Ishikawa (cell line): ENCODE measurements at regions not wholly inside any gene's neighbourhood (a gene's known extent, or its start where the extent isn't known, plus 50 kb on each side); places are given as distances from the start of the nearest gene placed in this dataset.

Experiments
- CEBPB ChIP-seq: IDR thresholded peaks from 2 replicates; pipeline ENCODE4 v1.6.1; 2012
- CREB1 ChIP-seq: IDR thresholded peaks from 2 replicates; pipeline ENCODE4 v1.6.1; 2012; ENCODE audit warnings: low read depth
- EGR1 ChIP-seq: IDR thresholded peaks from 2 replicates; pipeline ENCODE4 v1.6.1; 2012
- EP300 ChIP-seq: IDR thresholded peaks from 2 replicates; pipeline ENCODE4 v1.6.1; 2012; ENCODE audit warnings: borderline replicate concordance
- FOXM1 ChIP-seq: IDR thresholded peaks from 2 replicates; pipeline ENCODE4 v1.6.1; 2012; ENCODE audit warnings: low read depth, borderline replicate concordance
- NFIC ChIP-seq: IDR thresholded peaks from 2 replicates; pipeline ENCODE4 v1.6.1; 2012
- RAD21 ChIP-seq: IDR thresholded peaks from 2 replicates; pipeline ENCODE4 v1.6.1; 2012; ENCODE audit warnings: low read depth
- TAF1 ChIP-seq: IDR thresholded peaks from 2 replicates; pipeline ENCODE4 v1.6.1; 2012; ENCODE audit warnings: low read depth, mild to moderate bottlenecking
- TCF12 ChIP-seq: IDR thresholded peaks from 2 replicates; pipeline ENCODE4 v1.6.1; 2012; ENCODE audit warnings: low read depth
- TEAD4 ChIP-seq: IDR thresholded peaks from 2 replicates; pipeline ENCODE4 v1.6.1; 2012
- YY1 ChIP-seq: IDR thresholded peaks from 2 replicates; pipeline ENCODE4 v1.6.1; 2012; ENCODE audit warnings: low read depth
- ZBTB7A ChIP-seq: IDR thresholded peaks from 2 replicates; pipeline ENCODE4 v1.6.1; 2012; ENCODE audit warnings: low read depth
- TF ChIP-seq, protein P1 (sequence below): IDR thresholded peaks from 2 replicates; pipeline ENCODE4 v1.6.1; 2012; ENCODE audit warnings: low read depth, mild to moderate bottlenecking
- TF ChIP-seq, protein P2 (sequence below): IDR thresholded peaks from 2 replicates; pipeline ENCODE4 v1.6.1; 2012
- TF ChIP-seq, protein P3 (sequence below): IDR thresholded peaks from 2 replicates; pipeline ENCODE4 v1.6.1; 2012

DNA sequence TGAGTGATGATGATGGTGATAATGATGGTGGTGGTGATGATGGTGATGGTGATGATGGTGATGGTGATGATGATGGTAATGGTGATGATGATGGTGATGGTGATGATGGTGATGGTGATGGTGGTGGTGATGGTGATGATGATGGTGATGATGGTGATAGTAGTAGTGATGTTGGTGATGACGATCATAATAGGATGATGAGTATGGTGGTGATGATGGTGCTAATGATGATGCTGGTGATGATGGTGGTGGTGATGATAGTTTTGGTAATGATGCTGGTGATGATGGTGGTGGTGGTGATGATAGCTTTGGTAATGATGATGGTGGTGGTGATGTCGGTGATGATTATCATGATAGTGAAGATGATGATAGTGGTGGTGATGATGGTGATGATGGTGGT, 171.5 kb upstream of the SFSWAP start:
- TF ChIP-seq NFIC, result no peak
- no peak for TF ChIP-seq RAD21
- TF ChIP-seq, protein P1, sequence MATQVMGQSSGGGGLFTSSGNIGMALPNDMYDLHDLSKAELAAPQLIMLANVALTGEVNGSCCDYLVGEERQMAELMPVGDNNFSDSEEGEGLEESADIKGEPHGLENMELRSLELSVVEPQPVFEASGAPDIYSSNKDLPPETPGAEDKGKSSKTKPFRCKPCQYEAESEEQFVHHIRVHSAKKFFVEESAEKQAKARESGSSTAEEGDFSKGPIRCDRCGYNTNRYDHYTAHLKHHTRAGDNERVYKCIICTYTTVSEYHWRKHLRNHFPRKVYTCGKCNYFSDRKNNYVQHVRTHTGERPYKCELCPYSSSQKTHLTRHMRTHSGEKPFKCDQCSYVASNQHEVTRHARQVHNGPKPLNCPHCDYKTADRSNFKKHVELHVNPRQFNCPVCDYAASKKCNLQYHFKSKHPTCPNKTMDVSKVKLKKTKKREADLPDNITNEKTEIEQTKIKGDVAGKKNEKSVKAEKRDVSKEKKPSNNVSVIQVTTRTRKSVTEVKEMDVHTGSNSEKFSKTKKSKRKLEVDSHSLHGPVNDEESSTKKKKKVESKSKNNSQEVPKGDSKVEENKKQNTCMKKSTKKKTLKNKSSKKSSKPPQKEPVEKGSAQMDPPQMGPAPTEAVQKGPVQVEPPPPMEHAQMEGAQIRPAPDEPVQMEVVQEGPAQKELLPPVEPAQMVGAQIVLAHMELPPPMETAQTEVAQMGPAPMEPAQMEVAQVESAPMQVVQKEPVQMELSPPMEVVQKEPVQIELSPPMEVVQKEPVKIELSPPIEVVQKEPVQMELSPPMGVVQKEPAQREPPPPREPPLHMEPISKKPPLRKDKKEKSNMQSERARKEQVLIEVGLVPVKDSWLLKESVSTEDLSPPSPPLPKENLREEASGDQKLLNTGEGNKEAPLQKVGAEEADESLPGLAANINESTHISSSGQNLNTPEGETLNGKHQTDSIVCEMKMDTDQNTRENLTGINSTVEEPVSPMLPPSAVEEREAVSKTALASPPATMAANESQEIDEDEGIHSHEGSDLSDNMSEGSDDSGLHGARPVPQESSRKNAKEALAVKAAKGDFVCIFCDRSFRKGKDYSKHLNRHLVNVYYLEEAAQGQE, result no peak
- TF ChIP-seq TCF12, result no peak
- TF ChIP-seq TEAD4, result no peak
- TF ChIP-seq, protein P2, sequence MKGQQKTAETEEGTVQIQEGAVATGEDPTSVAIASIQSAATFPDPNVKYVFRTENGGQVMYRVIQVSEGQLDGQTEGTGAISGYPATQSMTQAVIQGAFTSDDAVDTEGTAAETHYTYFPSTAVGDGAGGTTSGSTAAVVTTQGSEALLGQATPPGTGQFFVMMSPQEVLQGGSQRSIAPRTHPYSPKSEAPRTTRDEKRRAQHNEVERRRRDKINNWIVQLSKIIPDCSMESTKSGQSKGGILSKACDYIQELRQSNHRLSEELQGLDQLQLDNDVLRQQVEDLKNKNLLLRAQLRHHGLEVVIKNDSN, result no peak
- no peak for TF ChIP-seq CREB1
- no peak for TF ChIP-seq FOXM1
- no peak for TF ChIP-seq ZBTB7A
- no peak for TF ChIP-seq YY1
- TF ChIP-seq, protein P3, sequence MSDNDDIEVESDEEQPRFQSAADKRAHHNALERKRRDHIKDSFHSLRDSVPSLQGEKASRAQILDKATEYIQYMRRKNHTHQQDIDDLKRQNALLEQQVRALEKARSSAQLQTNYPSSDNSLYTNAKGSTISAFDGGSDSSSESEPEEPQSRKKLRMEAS, result no peak
- TF ChIP-seq EP300, result no peak
- TF ChIP-seq CEBPB, result no peak
- no peak for TF ChIP-seq TAF1
- TF ChIP-seq EGR1, result no peak

DNA sequence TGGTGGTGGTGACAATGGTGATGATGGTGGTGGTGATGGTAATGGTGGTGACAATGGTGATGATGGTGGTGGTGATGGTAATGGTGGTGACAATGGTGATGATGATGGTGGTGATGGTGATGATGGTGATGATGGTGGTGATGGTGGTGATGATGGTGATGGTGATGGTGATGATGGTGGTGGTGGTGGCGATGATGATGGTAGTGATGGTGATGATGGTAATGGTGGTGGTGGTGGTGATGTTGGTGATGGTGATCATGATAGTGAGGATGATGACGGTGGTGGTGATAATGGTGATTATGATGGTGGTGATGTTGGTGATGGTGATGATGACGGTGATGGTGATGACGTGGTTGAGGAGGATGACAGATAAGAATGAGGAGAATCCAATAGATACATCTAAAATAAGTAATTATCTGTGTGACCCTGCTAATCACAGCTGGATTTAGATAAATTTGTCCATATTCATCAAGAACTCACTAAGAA, 170.7 kb upstream of the SFSWAP start:
- TF ChIP-seq CREB1, result no peak
- TF ChIP-seq, protein P3, result no peak

DNA sequence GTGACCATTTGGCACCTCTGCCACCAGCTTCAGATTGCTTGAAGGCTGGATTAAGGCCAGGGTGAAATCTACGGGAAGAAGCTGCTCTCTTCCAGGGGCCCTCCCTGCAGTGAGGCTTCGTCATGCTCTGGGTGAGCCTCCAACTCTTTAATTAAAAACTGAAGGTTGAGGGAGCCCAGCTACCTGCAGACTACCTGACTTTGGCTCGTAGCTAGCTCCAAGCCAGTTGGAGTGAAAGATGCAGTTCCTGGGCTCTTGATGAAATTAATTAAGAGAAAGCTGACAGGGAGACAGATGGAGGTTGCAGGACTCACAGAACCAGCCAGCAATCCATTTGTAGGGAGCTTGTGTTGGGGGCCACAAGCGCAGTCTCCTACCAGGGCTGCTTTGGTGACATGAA, 168.5 kb upstream of the SFSWAP start:
- TF ChIP-seq, protein P1, result no peak
- TF ChIP-seq EP300, result no peak

DNA sequence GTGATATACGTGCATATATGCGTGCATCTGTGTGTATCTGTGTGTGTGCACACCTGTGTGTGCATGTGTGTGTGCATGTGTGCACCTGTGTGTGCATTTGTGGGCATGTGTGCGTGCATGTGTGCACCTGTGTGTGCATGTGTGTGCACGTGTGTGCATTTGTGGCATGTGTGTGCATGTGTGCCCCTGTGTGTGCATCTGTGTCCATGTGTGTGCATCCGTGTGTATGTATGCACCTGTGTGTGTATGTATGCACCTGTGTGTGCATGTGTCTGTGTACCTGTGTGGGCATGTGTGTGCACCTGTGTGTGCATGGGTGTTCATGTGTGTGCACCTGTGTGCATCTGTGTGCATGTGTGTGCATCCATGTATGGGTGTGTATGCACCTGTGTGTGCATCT, 167.8 kb upstream of the SFSWAP start:
- TF ChIP-seq RAD21 (no peak), TEAD4 (no peak), FOXM1 (no peak), TAF1 (no peak), EGR1 (no peak), ZBTB7A (no peak)
- TF ChIP-seq, protein P2, result no peak

DNA sequence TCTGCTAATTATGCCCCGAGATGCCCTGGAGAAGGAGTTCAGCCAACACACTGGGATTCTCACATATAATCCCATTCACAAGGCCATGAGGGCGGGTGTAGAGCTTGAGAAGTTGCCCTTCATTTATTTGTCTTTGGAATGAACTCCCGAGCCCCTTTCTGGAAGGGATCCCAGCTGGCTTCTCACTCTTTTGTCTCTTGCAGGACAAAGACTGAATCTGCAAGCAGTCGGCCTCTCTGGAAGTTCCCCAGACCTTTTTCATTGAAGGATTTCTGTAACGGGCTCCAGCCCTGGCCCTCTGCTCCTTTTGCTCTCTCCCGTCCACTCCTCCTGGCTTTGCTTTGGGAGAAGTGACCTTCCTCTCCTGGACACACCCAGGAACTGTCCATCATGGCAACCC, 163.3 kb upstream of the SFSWAP start:
- TF ChIP-seq CREB1, result no peak
- no peak for TF ChIP-seq RAD21
- TF ChIP-seq, protein P3, result no peak
- no peak for TF ChIP-seq EP300
- TF ChIP-seq ZBTB7A, result no peak
- TF ChIP-seq TEAD4, result no peak
- no peak for TF ChIP-seq TAF1
- TF ChIP-seq, protein P2, result no peak
- no peak for TF ChIP-seq CEBPB
- TF ChIP-seq, protein P1, result no peak
- no peak for TF ChIP-seq FOXM1
- no peak for TF ChIP-seq EGR1
- TF ChIP-seq NFIC, result no peak
- no peak for TF ChIP-seq TCF12
- TF ChIP-seq YY1, result no peak
